ENCODE measurements at regions not wholly inside any gene's neighbourhood (a gene's known extent, or its start where the extent isn't known, plus 50 kb on each side); places are given as distances from the start of the nearest gene placed in this dataset.

GRCh38 chr7:67928141-67928540 lies 931.5 kb downstream of the TYW1 start:
- TF ChIP-seq EZH2 (IDR thresholded peaks at IDR 0.05; ENCODE audit: insufficient read depth, poor library complexity, severe bottlenecking) (no peak), EZH2phosphoT487 (IDR thresholded peaks at IDR 0.05; ENCODE audit: insufficient read depth, low read depth) (no peak)

All from GM23248 (cell line).